Lung microvascular endothelial cell (primary cell): ENCODE measurements at regions not wholly inside any gene's neighbourhood (a gene's known extent, or its start where the extent isn't known, plus 50 kb on each side); places are given as distances from the start of the nearest gene placed in this dataset.

Experiments
- DNase-seq, 2 donors: peaks; one replicate each; pipeline versions ENCODE4 v3.0.0 to v3.0.0-alpha.2; 2010; ENCODE audit warnings: low read depth in 2 of 2

DNA sequence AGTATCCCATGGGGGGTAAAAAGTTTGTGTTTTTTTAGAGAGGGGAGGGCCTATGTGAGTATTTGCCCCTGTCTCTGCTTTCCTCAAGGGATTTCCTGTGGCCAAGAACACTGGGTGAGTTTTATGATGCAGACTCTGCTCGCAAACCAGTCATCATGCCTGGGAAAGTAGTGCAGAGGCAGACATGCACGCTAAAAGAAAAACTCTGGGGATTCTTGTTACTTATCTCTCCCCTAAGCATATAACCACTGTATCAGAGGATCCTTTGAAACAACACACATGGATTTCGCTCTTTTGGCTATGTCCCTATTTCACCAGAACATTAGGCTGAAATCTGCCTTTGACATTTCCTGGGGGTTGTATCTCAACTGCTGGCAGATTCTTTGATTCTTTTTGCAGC lies 1845.8 kb upstream of the SEL1L start:
- no peak for DNase-seq

DNA sequence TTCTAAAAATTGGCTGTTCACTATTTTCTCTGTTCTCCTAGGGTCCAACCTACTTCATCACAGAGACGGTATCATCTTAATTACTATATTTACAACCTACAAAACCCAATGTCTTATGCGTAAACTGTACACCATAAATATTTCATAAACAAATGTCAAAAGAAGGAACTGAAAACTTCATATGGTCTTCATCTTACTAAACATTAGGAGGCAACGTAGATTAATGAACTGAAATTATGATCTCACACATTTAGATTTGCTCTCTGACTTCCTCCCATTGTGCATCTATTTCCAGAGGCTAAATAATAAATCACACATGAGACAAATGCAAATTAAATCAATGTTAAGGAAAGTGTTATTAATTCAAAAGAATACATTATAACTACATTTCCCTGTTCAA lies 1850.6 kb upstream of the SEL1L start:
- no peak for DNase-seq

DNA sequence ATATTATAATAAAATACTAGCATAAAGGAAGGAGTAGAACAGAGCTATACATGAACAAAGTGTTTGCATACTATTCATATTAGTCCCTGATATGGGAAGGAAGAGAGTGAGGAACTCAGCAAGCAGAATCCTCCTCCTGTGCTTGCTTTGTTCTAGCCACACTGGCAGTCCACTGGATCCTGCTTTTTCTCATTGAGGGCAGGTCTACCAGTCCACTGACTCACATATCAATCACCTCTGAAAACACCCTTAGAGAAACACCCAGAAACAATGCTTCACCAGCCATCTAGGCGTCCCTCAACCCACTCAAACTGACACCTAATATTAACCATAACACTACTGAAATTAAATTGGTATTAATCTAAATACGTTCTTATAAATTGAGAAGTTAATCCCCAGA lies 1861.7 kb upstream of the SEL1L start:
- DNase-seq = no peak

GRCh38 chr14:83416476-83416875 lies 1882.8 kb upstream of the SEL1L start:
- DNase-seq = no peak

DNA sequence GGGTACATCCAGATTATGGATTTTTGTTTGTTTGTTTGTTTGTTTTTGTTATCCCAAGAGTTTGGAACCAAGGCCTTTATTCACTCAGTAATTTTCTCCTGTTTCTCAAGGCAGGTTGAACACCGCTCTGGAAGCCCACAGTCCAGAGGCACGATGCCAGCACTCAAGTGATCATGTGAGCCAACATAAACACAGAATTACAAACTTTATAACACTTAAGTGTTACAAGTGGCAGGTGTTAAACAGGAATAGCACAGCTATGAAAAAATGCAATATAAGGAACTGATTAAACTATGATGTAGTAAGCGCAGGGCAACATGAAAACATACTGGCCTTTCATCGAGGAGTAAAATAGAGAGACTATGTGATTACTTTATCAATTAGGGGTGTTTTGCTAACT lies 1885.8 kb upstream of the SEL1L start:
- no peak for DNase-seq

DNA sequence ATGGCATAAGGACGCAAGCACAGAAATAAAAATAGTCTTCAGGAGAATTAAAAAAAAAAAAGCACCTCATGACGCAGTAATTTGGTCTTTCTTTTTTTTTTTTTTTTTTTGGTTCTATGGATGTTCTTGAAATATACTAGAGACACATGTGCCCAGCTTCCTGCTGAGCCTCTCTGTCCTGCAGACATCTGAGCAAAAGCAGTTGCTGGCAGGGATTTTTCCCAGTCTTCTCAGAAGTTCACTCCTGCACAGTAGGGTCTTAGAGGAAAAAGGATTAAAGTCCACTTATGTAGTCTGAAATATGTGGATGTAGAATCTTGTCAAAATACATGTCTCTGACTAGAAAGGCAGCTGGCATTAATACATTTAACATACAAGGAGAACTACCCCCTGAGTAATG lies 1888.1 kb upstream of the SEL1L start:
- no peak for DNase-seq

DNA sequence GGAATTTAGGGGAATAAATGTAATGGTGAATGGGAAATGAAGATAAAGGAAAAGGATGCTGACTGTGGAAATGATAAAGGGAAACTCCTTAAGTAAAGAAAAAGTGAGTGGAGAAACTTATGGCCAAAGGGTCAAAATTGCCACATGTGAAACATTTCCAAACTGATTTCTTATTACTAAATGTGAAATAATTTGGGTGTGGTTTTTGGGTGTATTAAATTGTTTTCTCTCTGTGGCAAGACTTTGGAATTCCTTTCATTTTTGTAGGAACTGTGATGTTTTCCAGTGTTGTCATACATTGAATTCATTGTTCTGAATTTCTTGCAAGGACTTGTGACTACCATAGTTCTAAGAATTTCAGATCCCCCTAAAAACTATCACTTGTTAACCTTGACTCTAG lies 1891.5 kb upstream of the SEL1L start:
- DNase-seq = no peak

- no peak for DNase-seq
Observed at GRCh38 chr14:83425706-83426105, 1892.1 kb upstream of the SEL1L start.

- DNase-seq = no peak
Observed at GRCh38 chr14:83433618-83434017, 1900.0 kb upstream of the SEL1L start.

DNA sequence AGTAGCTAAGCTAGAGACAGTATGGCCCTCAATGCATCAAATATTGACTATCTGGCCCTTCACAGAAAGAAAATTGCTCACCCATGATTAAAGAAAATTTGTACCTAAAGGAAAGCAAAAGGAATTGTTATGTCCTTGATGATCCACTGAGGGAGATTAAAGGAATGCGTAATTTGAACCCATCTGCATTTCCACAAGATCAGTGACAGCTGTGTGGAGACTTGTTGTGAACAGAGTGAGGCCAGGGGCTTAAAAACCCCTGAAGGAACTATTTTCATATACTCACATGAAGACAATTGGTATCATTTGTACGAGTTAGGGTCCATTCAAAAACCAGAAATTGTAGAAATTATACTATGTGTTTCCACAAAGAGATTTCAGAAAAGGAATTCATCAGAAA lies 1908.1 kb upstream of the SEL1L start:
- DNase-seq = no peak

- no peak for DNase-seq
Observed at GRCh38 chr14:83455561-83455960, 1921.9 kb upstream of the SEL1L start.

DNA sequence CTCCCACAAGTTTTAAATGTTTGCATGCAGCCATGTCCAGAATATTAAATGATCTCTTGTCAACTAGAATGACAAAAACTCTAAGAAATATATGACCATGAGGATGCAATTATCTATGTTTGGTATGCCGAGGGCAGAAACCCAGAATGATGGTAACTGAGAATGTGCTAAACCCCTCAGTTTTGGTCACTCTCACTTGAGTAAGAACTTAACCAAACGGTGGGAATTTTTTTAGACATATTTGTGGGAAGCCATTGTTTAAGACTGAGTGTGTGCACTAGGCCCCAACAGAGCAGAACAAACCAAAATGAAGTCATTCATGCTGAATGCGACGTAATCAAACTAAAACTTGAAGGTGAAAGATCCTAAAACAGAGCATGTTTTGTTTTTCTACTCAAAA lies 1927.9 kb upstream of the SEL1L start:
- no peak for DNase-seq

GRCh38 chr14:83462759-83463158 lies 1929.1 kb upstream of the SEL1L start:
- no peak for DNase-seq

DNA sequence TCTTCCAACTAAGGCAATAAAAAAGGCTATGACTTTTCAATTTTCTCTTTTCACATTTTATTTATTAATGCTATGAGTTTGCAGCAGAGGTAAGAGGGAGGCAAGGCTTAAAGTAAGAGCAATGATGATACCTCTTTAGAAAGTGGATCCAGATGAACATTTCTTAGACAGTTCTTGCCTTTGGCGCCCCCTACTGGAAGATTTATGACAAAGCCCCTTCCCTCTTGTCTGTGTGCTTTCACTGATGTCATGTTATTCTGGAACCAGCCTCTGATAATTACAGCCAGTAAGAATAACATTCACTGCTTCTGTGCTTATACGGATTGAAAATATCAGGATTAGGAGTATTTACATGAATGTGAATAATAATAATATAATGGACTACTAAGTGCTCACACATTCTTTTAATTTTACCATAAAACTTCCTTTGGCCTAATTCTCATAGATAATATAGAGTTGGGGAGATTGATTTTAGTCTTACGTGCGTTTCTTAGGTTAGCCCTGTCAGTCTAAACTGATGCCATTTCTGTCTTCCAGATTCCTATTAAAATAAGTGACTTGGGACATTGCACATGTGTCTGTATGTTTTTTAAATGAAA lies 1929.9 kb upstream of the SEL1L start:
- peak in 1 of 2 donors; percentile 35 for DNase-seq

DNA sequence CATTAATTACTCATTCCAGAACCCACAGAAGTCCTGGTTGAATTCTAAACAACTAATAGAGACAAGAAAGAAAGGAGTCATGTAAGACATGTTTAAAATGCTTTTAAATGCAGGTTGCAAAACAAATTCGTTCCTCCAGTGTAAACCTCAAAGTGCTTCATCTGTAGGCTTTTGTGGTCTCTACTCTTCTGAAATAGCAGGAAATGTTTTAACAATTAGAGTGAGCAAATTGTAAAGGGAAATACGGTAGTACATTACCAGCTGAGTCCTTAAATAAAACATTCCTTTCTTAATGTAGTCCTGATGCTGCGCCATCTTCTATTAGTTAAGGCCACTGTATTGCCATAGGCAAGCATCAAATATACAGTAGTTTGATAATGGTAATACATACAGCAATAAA lies 1934.2 kb upstream of the SEL1L start:
- DNase-seq = no peak

- no peak for DNase-seq
Observed at GRCh38 chr14:83470466-83470865, 1936.8 kb upstream of the SEL1L start.

- DNase-seq = no peak
Observed at GRCh38 chr14:83470959-83471695, 1937.5 kb upstream of the SEL1L start.

GRCh38 chr14:83473416-83474235 lies 1940.0 kb upstream of the SEL1L start:
- DNase-seq = peak in 1 of 2 donors; percentile 24

DNA sequence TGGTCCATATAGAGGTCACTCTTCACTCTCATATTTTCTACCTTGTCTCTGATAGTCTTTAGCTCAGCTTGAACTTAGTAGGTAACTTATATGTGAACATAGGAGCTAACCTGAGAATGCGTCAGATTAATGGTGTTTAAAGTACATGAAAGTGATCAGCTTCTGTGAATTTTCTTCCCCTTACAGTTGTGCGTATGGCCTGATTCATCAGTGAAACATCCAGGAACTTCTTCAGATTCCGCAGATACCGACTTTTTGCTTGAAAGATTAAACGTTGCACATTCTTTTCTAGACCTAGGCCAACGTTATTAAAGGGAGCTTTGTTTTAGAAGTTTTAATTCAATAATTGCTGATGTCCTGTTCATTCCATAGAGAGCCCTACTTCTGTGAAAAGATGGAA lies 1945.1 kb upstream of the SEL1L start:
- no peak for DNase-seq

- no peak for DNase-seq
Observed at GRCh38 chr14:83483063-83483462, 1949.4 kb upstream of the SEL1L start.

DNA sequence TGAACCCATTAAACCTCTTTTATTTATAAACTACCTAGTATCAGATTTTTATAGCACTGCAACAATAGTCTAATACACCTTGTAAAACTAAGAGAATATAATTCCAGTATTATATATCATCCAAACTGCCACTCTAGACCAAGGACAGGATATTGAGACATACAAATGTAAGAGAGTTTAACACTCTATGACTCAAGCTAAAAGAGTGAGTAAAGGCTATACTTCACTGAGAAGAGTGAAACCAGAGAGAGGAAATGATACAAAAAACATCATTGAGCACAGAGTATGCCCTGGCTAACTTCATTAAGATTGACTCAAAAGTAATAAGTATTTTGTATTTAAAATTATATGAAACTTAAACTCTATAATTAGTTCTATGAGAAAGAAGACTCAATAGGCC lies 1951.9 kb upstream of the SEL1L start:
- DNase-seq = no peak

DNA sequence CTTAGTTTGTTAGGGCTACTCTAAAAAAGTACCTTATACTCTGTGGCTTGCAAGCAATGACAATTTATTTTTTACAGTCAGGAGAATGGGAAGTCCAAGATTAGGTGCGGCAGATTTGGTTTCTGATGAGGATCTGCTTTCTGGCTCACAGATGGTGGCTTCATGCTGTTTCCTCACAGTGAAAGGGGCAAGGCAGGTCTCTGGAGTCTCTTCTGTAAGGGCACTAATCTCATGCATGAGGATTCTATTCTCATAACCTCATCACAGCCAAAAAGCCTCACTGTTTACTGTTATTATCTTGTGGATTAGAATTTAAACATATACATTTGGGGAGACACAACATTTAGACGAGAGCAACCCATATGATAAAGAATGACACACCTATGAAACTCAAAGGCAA lies 1957.4 kb upstream of the SEL1L start:
- no peak for DNase-seq

- no peak for DNase-seq
Observed at GRCh38 chr14:83520837-83521236, 1987.2 kb upstream of the SEL1L start.
